ENCODE measurements at regions not wholly inside any gene's neighbourhood (a gene's known extent, or its start where the extent isn't known, plus 50 kb on each side); places are given as distances from the start of the nearest gene placed in this dataset.

GRCh38 chr2:111697560-111697959 lies 186.4 kb downstream of the ANAPC1 start:
- H3K4me3 ChIP-seq (ENCODE audit: control extremely low read depth in 1 of 5, extremely low read depth in 1 of 5, insufficient read depth in 1 of 5, low read depth in 2 of 5, low read length in 4 of 5) = no peak overlapping the region
- no CpG with 5 or more reads among the region's 8 CpGs for WGBS (ENCODE audit: insufficient coverage)
- DNase-seq = no peak
- Mint-ChIP-seq H3K4me1 (peaks cover 14% of the 10 kb centered on the region), H3K4me3 (no peak overlapping the region), H3K9me3 (ENCODE audit: insufficient read depth) (no peaks in the 10 kb centered on the region), H3K27me3 (peaks cover 9% of the 10 kb centered on the region), H3K27ac (no peak overlapping the region)
- H2AFZ ChIP-seq (ENCODE audit: insufficient read depth, low read depth, low read length, poor library complexity, severe bottlenecking) = no peak overlapping the region
- no peak overlapping the region for H3K27ac ChIP-seq (ENCODE audit: low read length in 2 of 2)
- H3K9me3 ChIP-seq (ENCODE audit: control extremely low read depth in 1 of 3, control insufficient read depth in 2 of 3, insufficient read depth in 1 of 3, low read length in 2 of 3) = peaks cover 0 to 3% (median 0%) of the 10 kb centered on the region in 3 donors
- CTCF ChIA-PET = no interaction called here
- H3K4me2 ChIP-seq (replicated peaks; ENCODE audit: low read depth, low read length, poor library complexity, severe bottlenecking) = no peak overlapping the region
- no peak for TF ChIP-seq EZH2 (IDR thresholded peaks at IDR 0.05; ENCODE audit: borderline replicate concordance, insufficient read depth, low read depth, low read length, poor library complexity, severe bottlenecking)
- TF ChIP-seq CTCF (IDR thresholded peaks at IDR 0.05) = no peak
- H4K20me1 ChIP-seq (ENCODE audit: control insufficient read depth, insufficient read depth, low read length, poor library complexity, severe bottlenecking) = no peaks in the 10 kb centered on the region
- ATAC-seq (ENCODE audit: low read depth) = no peak
- intact Hi-C loops (cut with micrococcal nuclease) = no loop called here
- POLR2A ChIA-PET = no interaction called here
- no peaks in the 10 kb centered on the region for H3K27me3 ChIP-seq (replicated peaks in 1 of 4; ENCODE audit: control extremely low read depth in 1 of 4, control insufficient read depth in 3 of 4, insufficient read depth in 4 of 4, low read length in 3 of 4)
- H3K4me1 ChIP-seq (ENCODE audit: control insufficient read depth in 2 of 2, insufficient read depth in 2 of 2, low read length in 2 of 2) = peaks cover 0 to 11% of the 10 kb centered on the region in 2 donors
- no peaks in the 10 kb centered on the region for H3K36me3 ChIP-seq (replicated peaks in 1 of 2; ENCODE audit: control extremely low read depth in 1 of 2, control insufficient read depth in 1 of 2, extremely low read depth in 1 of 2, insufficient read depth in 2 of 2, low read length in 1 of 2)
- no peaks in the 10 kb centered on the region for H3K79me2 ChIP-seq (ENCODE audit: control insufficient read depth, insufficient read depth, low read length)
- H3K9ac ChIP-seq (ENCODE audit: low read length) = no peak overlapping the region

- peaks cover 9% of the 10 kb centered on the region for H3K27me3 Mint-ChIP-seq
- Histone ChIP-seq H3K36me3 (replicated peaks in 1 of 2; ENCODE audit: control extremely low read depth in 1 of 2, control insufficient read depth in 1 of 2, extremely low read depth in 1 of 2, insufficient read depth in 2 of 2, low read length in 1 of 2) (no peaks in the 10 kb centered on the region), H3K79me2 (ENCODE audit: control insufficient read depth, insufficient read depth, low read length) (no peaks in the 10 kb centered on the region), H3K9me3 (ENCODE audit: control extremely low read depth in 1 of 3, control insufficient read depth in 2 of 3, insufficient read depth in 1 of 3, low read length in 2 of 3) (peaks cover 0 to 3% (median 0%) of the 10 kb centered on the region in 3 donors), H3K9ac (ENCODE audit: low read length) (no peak overlapping the region), H3K27me3 (replicated peaks in 1 of 4; ENCODE audit: control extremely low read depth in 1 of 4, control insufficient read depth in 3 of 4, insufficient read depth in 4 of 4, low read length in 3 of 4) (no peaks in the 10 kb centered on the region), H4K20me1 (ENCODE audit: control insufficient read depth, insufficient read depth, low read length, poor library complexity, severe bottlenecking) (no peaks in the 10 kb centered on the region), H3K4me1 (ENCODE audit: control insufficient read depth in 2 of 2, insufficient read depth in 2 of 2, low read length in 2 of 2) (peaks cover 0 to 11% of the 10 kb centered on the region in 2 donors), H3K27ac (ENCODE audit: low read length in 2 of 2) (no peak overlapping the region), H3K4me3 (ENCODE audit: control extremely low read depth in 1 of 5, extremely low read depth in 1 of 5, insufficient read depth in 1 of 5, low read depth in 2 of 5, low read length in 4 of 5) (no peak overlapping the region), H2AFZ (ENCODE audit: insufficient read depth, low read depth, low read length, poor library complexity, severe bottlenecking) (no peak overlapping the region), H3K4me2 (replicated peaks; ENCODE audit: low read depth, low read length, poor library complexity, severe bottlenecking) (no peak overlapping the region)
- H3K4me3 Mint-ChIP-seq = no peak overlapping the region
- ATAC-seq (ENCODE audit: low read depth) (no peak), DNase-seq (no peak)
- intact Hi-C loops (cut with micrococcal nuclease) = no loop called here
- no peaks in the 10 kb centered on the region for H3K9me3 Mint-ChIP-seq (ENCODE audit: insufficient read depth)
- H3K27ac Mint-ChIP-seq = no peak overlapping the region
- CTCF ChIA-PET = no interaction called here
- H3K4me1 Mint-ChIP-seq = peaks cover 14% of the 10 kb centered on the region
- POLR2A ChIA-PET = no interaction called here
- TF ChIP-seq EZH2 (IDR thresholded peaks at IDR 0.05; ENCODE audit: borderline replicate concordance, insufficient read depth, low read depth, low read length, poor library complexity, severe bottlenecking) (no peak), CTCF (IDR thresholded peaks at IDR 0.05) (no peak)
- 100% methylated on average over 1 of the region's 4 CpGs for WGBS (ENCODE audit: insufficient coverage)
Observed at GRCh38 chr2:111698089-111698488, 185.9 kb downstream of the ANAPC1 start.
